ENCODE measurements at regions not wholly inside any gene's neighbourhood (a gene's known extent, or its start where the extent isn't known, plus 50 kb on each side); places are given as distances from the start of the nearest gene placed in this dataset.

DNA sequence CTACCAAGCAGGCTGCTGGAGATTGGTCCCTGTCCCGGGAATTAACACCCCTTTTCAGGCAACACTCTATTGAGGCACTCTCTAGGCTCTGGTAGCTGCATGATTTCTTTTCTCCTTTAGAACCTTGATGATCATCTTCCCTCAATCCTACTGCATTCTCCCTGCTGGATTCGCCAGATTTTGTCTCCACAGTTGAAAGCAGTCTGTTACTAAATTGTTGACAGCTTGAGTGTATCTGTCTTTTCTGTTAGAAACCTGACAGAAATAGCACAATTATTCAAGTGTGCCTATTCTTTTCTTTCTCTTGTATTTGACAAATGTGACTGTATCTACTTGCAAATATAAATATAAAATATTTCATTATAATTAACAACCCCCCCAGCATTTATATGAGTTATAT, 830.8 kb upstream of the CADM2 start:
- no peak overlapping the region for H3K4me3 ChIP-seq (ENCODE audit: low read length)
- H3K9ac ChIP-seq (ENCODE audit: low read length), result no peak overlapping the region
- no peaks in the 10 kb centered on the region for H3K36me3 ChIP-seq (ENCODE audit: control insufficient read depth, insufficient read depth, low read length, severe bottlenecking)
- H3K4me1 ChIP-seq (ENCODE audit: control insufficient read depth, insufficient read depth, low read length), result no peaks in the 10 kb centered on the region
- no peak for DNase-seq (ENCODE audit: low read depth)
- H3K9me3 ChIP-seq (ENCODE audit: control insufficient read depth, low read length), result no peaks in the 10 kb centered on the region
- H3K27me3 ChIP-seq (replicated peaks; ENCODE audit: control insufficient read depth, insufficient read depth, low read length), result no peaks in the 10 kb centered on the region

DNA sequence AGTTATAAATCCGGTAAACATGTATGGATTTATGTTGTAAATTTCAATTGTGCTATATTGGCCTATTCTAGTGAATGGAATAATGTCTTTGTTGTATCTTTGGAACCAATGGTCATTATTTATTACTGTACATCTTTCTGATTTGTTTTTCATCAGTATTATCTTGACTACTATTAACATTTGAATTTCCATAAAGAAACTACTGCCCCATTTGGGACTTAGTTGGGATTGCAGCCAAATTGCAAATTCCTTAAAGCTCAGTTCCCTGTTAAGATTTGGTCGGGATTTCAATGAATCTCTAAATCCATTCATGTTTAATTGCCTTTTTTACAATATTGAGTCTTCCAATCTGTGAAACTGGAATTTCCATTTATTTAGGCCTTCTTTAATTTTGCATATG, 822.4 kb upstream of the CADM2 start:
- H3K27me3 ChIP-seq (replicated peaks; ENCODE audit: control insufficient read depth, insufficient read depth, low read length), result no peaks in the 10 kb centered on the region
- DNase-seq (ENCODE audit: low read depth), result no peak
- no peaks in the 10 kb centered on the region for H3K36me3 ChIP-seq (ENCODE audit: control insufficient read depth, insufficient read depth, low read length, severe bottlenecking)
- H3K4me3 ChIP-seq (ENCODE audit: low read length), result no peak overlapping the region
- H3K9me3 ChIP-seq (ENCODE audit: control insufficient read depth, low read length), result no peaks in the 10 kb centered on the region
- no peak overlapping the region for H3K9ac ChIP-seq (ENCODE audit: low read length)
- H3K4me1 ChIP-seq (ENCODE audit: control insufficient read depth, insufficient read depth, low read length), result no peaks in the 10 kb centered on the region

DNA sequence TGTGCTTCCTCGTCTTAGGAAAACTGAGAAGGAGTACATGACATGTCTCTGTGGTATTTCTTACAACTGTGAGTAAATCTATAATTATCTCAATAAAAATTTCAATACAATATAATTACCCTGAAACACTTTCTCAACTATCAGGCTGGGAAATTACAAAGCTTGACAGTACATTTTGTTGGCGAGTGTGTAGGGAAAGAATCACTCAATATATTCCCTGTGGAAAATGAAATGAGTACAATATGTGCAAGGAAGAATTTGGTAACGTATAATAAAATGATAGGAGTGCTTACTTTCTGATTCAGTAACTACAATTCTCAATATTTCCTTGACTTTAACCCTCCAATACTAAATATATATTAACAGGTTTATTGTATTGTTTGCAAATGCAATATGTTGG, 818.2 kb upstream of the CADM2 start:
- Histone ChIP-seq H3K36me3 (ENCODE audit: control insufficient read depth, insufficient read depth, low read length, severe bottlenecking) (no peaks in the 10 kb centered on the region), H3K4me1 (ENCODE audit: control insufficient read depth, insufficient read depth, low read length) (no peaks in the 10 kb centered on the region), H3K9ac (ENCODE audit: low read length) (no peak overlapping the region), H3K9me3 (ENCODE audit: control insufficient read depth, low read length) (no peaks in the 10 kb centered on the region), H3K4me3 (ENCODE audit: low read length) (no peak overlapping the region), H3K27me3 (replicated peaks; ENCODE audit: control insufficient read depth, insufficient read depth, low read length) (no peaks in the 10 kb centered on the region)
- DNase-seq (ENCODE audit: low read depth), result no peak

DNA sequence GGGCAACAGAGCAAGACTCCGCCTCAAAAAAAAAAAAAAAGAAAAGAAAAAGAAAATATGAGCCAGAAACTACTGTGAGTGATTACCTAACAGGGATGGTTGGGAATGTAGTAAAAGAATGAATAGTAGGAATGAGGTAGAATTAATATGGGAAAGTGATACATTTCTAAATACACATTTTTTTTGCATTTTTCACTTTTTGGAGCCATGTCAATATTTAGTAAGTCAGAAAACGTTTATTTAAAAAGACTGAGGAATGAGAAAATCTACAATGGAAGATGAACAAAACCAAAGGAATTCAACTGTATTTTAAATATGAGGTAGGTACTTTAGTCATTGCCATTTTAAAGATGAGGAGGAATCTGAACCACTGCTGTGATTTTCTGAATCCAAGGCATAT, 817.2 kb upstream of the CADM2 start:
- no peak overlapping the region for H3K4me3 ChIP-seq (ENCODE audit: low read length)
- no peak for DNase-seq (ENCODE audit: low read depth)
- H3K4me1 ChIP-seq (ENCODE audit: control insufficient read depth, insufficient read depth, low read length), result no peaks in the 10 kb centered on the region
- H3K9ac ChIP-seq (ENCODE audit: low read length), result no peak overlapping the region
- no peaks in the 10 kb centered on the region for H3K9me3 ChIP-seq (ENCODE audit: control insufficient read depth, low read length)
- no peaks in the 10 kb centered on the region for H3K27me3 ChIP-seq (replicated peaks; ENCODE audit: control insufficient read depth, insufficient read depth, low read length)
- H3K36me3 ChIP-seq (ENCODE audit: control insufficient read depth, insufficient read depth, low read length, severe bottlenecking), result no peaks in the 10 kb centered on the region

DNA sequence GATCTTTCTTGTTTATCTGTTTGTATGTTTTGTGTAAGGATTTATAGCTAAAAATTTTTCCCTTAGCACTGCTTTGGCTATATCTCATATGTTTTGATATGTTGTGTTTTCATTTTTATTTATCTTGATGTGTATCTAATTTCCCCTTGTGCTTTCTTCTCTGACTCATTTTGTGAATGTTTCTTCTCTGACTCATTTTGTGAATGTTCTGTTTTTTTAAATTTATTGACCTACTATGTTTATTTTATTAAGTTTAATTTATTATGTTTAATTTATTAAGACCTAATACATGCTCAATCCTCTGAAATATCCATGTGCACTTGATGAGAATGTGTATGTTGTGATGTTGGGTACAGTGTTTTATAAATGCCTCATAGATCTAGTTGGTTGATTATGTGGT, 793.5 kb upstream of the CADM2 start:
- Histone ChIP-seq H3K36me3 (ENCODE audit: control insufficient read depth, insufficient read depth, low read length, severe bottlenecking) (no peaks in the 10 kb centered on the region), H3K9ac (ENCODE audit: low read length) (no peak overlapping the region), H3K27me3 (replicated peaks; ENCODE audit: control insufficient read depth, insufficient read depth, low read length) (no peaks in the 10 kb centered on the region), H3K4me1 (ENCODE audit: control insufficient read depth, insufficient read depth, low read length) (no peaks in the 10 kb centered on the region), H3K9me3 (ENCODE audit: control insufficient read depth, low read length) (peaks cover 4% of the 10 kb centered on the region), H3K4me3 (ENCODE audit: low read length) (no peak overlapping the region)
- DNase-seq (ENCODE audit: low read depth), result no peak

DNA sequence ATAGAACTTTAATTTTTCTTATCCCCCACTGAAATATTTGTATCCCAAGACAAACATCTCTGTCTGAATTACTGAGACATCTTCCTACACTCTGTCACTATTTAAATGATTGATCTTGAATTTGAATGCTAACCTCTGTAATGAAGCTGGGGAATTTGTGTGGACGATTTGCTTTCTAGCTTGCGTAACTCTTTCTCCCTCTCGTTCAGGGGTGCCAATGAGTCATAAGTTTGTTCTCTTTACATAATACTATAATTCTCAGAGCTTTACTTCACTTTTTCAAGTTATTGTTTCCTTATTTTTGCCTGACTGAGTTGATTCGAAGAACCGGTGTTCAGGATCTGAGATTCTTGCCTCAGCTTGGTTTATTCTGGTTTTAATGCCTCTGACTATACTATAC, 783.3 kb upstream of the CADM2 start:
- Histone ChIP-seq H3K9me3 (ENCODE audit: control insufficient read depth, low read length) (peaks cover 11% of the 10 kb centered on the region), H3K4me3 (ENCODE audit: low read length) (no peak overlapping the region), H3K4me1 (ENCODE audit: control insufficient read depth, insufficient read depth, low read length) (no peaks in the 10 kb centered on the region), H3K36me3 (ENCODE audit: control insufficient read depth, insufficient read depth, low read length, severe bottlenecking) (no peaks in the 10 kb centered on the region), H3K27me3 (replicated peaks; ENCODE audit: control insufficient read depth, insufficient read depth, low read length) (no peaks in the 10 kb centered on the region), H3K9ac (ENCODE audit: low read length) (no peak overlapping the region)
- no peak for DNase-seq (ENCODE audit: low read depth)

DNA sequence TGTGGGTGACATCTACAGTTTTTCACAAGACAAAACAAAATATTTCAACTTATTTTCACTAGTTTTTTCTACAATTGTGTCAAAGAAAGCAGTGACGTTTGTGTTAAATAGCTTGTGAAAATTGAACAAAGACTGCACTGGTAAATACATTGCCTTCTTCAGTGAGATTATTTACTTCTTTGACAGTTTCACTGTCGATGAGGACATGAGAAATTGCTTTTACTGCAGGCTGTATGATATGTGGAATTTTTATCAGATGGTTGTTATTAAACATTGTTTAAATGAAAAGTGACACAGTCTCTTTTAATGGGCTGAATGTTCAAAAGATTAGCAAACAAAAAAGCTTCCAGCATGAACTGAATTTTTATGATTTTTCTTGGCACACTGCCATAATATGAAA, 773.9 kb upstream of the CADM2 start:
- Histone ChIP-seq H3K4me1 (ENCODE audit: control insufficient read depth, insufficient read depth, low read length) (no peaks in the 10 kb centered on the region), H3K4me3 (ENCODE audit: low read length) (no peak overlapping the region), H3K9ac (ENCODE audit: low read length) (no peak overlapping the region), H3K9me3 (ENCODE audit: control insufficient read depth, low read length) (no peaks in the 10 kb centered on the region), H3K36me3 (ENCODE audit: control insufficient read depth, insufficient read depth, low read length, severe bottlenecking) (no peaks in the 10 kb centered on the region), H3K27me3 (replicated peaks; ENCODE audit: control insufficient read depth, insufficient read depth, low read length) (no peaks in the 10 kb centered on the region)
- no peak for DNase-seq (ENCODE audit: low read depth)

DNA sequence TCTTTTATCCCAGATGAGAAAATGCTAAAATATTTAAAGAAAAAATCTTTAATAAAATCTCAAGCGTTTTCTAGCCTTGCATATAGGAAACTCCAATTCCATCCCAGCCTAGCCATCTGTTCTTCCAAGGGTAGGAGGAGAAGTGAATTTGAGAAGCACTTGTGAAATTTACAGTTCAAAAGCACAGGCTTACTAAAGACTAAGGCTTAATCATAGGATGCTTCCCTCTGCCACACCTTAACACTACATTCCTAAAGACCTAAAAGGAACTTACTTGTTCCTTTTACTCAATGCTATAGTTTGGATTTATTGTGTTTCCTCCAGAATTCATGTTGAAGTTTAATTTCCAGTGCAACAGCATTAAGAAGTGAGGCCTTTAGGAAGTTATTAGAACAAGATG, 764.8 kb upstream of the CADM2 start:
- Histone ChIP-seq H3K9ac (ENCODE audit: low read length) (no peak overlapping the region), H3K27me3 (replicated peaks; ENCODE audit: control insufficient read depth, insufficient read depth, low read length) (no peaks in the 10 kb centered on the region), H3K9me3 (ENCODE audit: control insufficient read depth, low read length) (peaks cover 15% of the 10 kb centered on the region), H3K36me3 (ENCODE audit: control insufficient read depth, insufficient read depth, low read length, severe bottlenecking) (no peaks in the 10 kb centered on the region), H3K4me1 (ENCODE audit: control insufficient read depth, insufficient read depth, low read length) (no peaks in the 10 kb centered on the region), H3K4me3 (ENCODE audit: low read length) (no peak overlapping the region)
- DNase-seq (ENCODE audit: low read depth), result no peak

DNA sequence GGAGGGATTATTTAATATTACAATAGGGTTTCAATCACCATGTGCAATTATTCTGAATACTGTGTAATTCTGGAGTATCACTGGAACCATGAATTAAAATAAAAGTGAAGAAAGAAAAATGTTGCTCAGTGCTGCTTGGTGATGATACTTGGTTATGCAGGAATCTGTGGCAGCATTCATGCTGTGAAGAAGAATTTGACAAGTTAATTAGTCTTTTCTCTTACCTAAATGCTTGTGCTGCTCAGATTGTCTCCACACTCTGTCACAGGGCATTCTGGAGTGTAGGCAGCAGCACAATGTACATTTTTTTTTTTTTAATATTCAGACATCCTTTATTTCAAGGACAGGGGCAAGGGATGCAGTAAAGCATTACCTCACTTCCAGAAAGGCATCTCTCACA, 749.3 kb upstream of the CADM2 start:
- Histone ChIP-seq H3K9ac (ENCODE audit: low read length) (no peak overlapping the region), H3K27me3 (replicated peaks; ENCODE audit: control insufficient read depth, insufficient read depth, low read length) (no peaks in the 10 kb centered on the region), H3K4me1 (ENCODE audit: control insufficient read depth, insufficient read depth, low read length) (no peaks in the 10 kb centered on the region), H3K9me3 (ENCODE audit: control insufficient read depth, low read length) (peaks cover 6% of the 10 kb centered on the region), H3K36me3 (ENCODE audit: control insufficient read depth, insufficient read depth, low read length, severe bottlenecking) (no peaks in the 10 kb centered on the region), H3K4me3 (ENCODE audit: low read length) (no peak overlapping the region)
- DNase-seq (ENCODE audit: low read depth), result no peak

DNA sequence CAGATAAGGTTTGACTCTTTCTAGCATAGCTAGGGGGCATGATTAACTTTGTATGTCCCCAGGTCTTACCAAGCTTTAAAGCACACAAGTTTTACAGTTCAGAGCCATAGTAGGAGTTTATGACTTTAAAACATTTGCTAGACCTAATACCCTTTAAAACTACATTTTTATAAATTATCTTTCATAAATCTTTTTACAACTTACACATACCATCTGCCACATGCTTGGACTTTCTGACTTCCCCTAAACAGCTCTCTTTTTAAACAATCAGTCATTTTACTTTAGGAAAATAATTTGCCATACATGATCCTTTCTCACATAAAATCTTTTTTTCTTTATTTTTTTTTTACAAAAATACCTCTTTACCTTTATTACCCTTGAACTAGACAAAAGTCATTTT, 735.3 kb upstream of the CADM2 start:
- Histone ChIP-seq H3K9me3 (ENCODE audit: control insufficient read depth, low read length) (peaks cover 21% of the 10 kb centered on the region), H3K9ac (ENCODE audit: low read length) (no peak overlapping the region), H3K27me3 (replicated peaks; ENCODE audit: control insufficient read depth, insufficient read depth, low read length) (no peaks in the 10 kb centered on the region), H3K4me3 (ENCODE audit: low read length) (no peak overlapping the region), H3K36me3 (ENCODE audit: control insufficient read depth, insufficient read depth, low read length, severe bottlenecking) (no peaks in the 10 kb centered on the region), H3K4me1 (ENCODE audit: control insufficient read depth, insufficient read depth, low read length) (no peaks in the 10 kb centered on the region)
- DNase-seq (ENCODE audit: low read depth), result no peak

DNA sequence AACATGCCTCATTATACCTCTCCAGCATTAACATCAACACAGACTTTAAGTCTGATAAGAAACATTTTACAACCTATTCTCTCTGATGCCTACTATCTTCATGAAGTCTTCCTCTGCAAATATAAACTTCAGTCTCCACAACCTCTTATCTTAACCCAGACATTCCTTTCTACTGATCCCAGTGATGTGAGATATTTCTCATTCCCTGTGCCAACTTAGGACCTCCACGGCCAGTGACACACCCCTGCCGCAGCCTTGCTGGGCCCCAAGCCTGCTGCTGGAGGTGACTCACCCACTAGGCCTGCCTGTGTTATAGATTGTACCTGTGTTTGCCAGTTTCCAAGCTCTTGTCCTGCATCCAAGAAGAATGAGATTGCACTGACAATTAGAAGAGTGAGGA, 734.5 kb upstream of the CADM2 start:
- no peak for DNase-seq (ENCODE audit: low read depth)
- H3K27me3 ChIP-seq (replicated peaks; ENCODE audit: control insufficient read depth, insufficient read depth, low read length), result no peaks in the 10 kb centered on the region
- no peaks in the 10 kb centered on the region for H3K36me3 ChIP-seq (ENCODE audit: control insufficient read depth, insufficient read depth, low read length, severe bottlenecking)
- H3K9ac ChIP-seq (ENCODE audit: low read length), result no peak overlapping the region
- peaks cover 21% of the 10 kb centered on the region for H3K9me3 ChIP-seq (ENCODE audit: control insufficient read depth, low read length)
- no peak overlapping the region for H3K4me3 ChIP-seq (ENCODE audit: low read length)
- H3K4me1 ChIP-seq (ENCODE audit: control insufficient read depth, insufficient read depth, low read length), result no peaks in the 10 kb centered on the region

DNA sequence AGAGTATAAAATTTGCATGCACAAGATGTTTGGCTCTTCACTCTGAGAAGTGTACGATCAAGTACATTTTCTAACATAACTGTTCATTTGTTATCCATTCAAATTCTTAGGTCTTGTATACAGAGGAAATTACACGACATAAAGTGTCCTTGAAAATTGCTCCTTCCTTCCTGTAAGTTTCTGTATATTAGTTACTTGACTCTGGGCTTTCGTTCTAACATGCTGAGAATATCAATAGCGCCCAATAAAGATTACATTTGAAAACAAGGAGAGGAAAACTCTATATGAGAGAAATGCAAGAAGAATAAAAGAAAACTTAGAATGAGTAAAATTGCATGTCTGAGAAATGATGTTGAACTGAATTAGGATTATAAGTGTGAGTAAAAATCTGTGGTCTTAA, 722.5 kb upstream of the CADM2 start:
- H3K9me3 ChIP-seq (ENCODE audit: control insufficient read depth, low read length), result peaks cover 5% of the 10 kb centered on the region
- H3K4me3 ChIP-seq (ENCODE audit: low read length), result no peak overlapping the region
- H3K36me3 ChIP-seq (ENCODE audit: control insufficient read depth, insufficient read depth, low read length, severe bottlenecking), result no peaks in the 10 kb centered on the region
- no peaks in the 10 kb centered on the region for H3K4me1 ChIP-seq (ENCODE audit: control insufficient read depth, insufficient read depth, low read length)
- no peaks in the 10 kb centered on the region for H3K27me3 ChIP-seq (replicated peaks; ENCODE audit: control insufficient read depth, insufficient read depth, low read length)
- DNase-seq (ENCODE audit: low read depth), result no peak
- no peak overlapping the region for H3K9ac ChIP-seq (ENCODE audit: low read length)

All from adipocyte (in vitro differentiated cells).